CD4-positive, CD25-positive, alpha-beta regulatory T cell (primary cell): ENCODE measurements at regions not wholly inside any gene's neighbourhood (a gene's known extent, or its start where the extent isn't known, plus 50 kb on each side); places are given as distances from the start of the nearest gene placed in this dataset.

Experiments
- ATAC-seq, 2 donors: fragments of 150-1000 bp; cut with Tn5 transposase; one replicate each; pipeline ENCODE4 v1.10.0; 2021; ENCODE audit warnings: low read depth in 2 of 2, moderate number of reproducible peaks in 2 of 2, moderate library complexity in 1 of 2
- DNase-seq, 3 donors: peaks; one replicate each; pipeline versions ENCODE4 v3.0.0 to v3.0.0-alpha.2; 2012 to 2022; ENCODE audit warnings: mixed read lengths in 1 of 3
- H3K27ac ChIP-seq: one replicate; pipeline ENCODE4 v1.7.0; 2013; ENCODE audit warnings: mild to moderate bottlenecking, low read length; ENCODE audit not compliant: insufficient read depth, poor library complexity, severe bottlenecking
- H3K27me3 ChIP-seq: one replicate; pipeline ENCODE4 v1.7.0; 2013; ENCODE audit warnings: low read length; ENCODE audit not compliant: control insufficient read depth, insufficient read depth
- H3K36me3 ChIP-seq: one replicate; pipeline ENCODE4 v1.7.0; 2013; ENCODE audit warnings: mild to moderate bottlenecking, low read length, moderate library complexity; ENCODE audit not compliant: control insufficient read depth, insufficient read depth
- H3K4me1 ChIP-seq: 2 replicates; pipeline ENCODE4 v1.7.0; 2013; ENCODE audit warnings: mild to moderate bottlenecking, low read length; ENCODE audit not compliant: insufficient read depth, control insufficient read depth, poor library complexity, severe bottlenecking
- H3K4me3 ChIP-seq: one replicate; pipeline ENCODE4 v1.7.0; 2013; ENCODE audit warnings: low read depth, mild to moderate bottlenecking, low read length, moderate library complexity
- H3K9me3 ChIP-seq, 2 experiments: 1 replicate in 1 of 2; 2 replicates in 1 of 2; pipeline ENCODE4 v1.7.0; 2013; ENCODE audit warnings: low read length in 2 of 2, mild to moderate bottlenecking in 1 of 2, moderate library complexity in 1 of 2; ENCODE audit not compliant: control insufficient read depth in 2 of 2
- H3K27ac Mint-ChIP-seq, 3 donors: one replicate each; pipeline ENCODE4 v1.8.0; 2020 to 2022; ENCODE audit warnings: mild to moderate bottlenecking in 3 of 3, mixed read lengths in 3 of 3, moderate library complexity in 2 of 3
- H3K27me3 Mint-ChIP-seq: one replicate; pipeline ENCODE4 v1.8.0; 2022; ENCODE audit warnings: mild to moderate bottlenecking, mixed read lengths
- H3K36me3 Mint-ChIP-seq: one replicate; pipeline ENCODE4 v1.8.0; 2020; ENCODE audit warnings: mixed read lengths
- H3K4me1 Mint-ChIP-seq, 4 donors: one replicate each; pipeline ENCODE4 v1.8.0; 2020 to 2022; ENCODE audit warnings: mixed read lengths in 4 of 4, mild to moderate bottlenecking in 1 of 4
- H3K4me3 Mint-ChIP-seq, 4 donors: one replicate each; pipeline ENCODE4 v1.8.0; 2020 to 2022; ENCODE audit warnings: mild to moderate bottlenecking in 4 of 4, mixed read lengths in 4 of 4, moderate library complexity in 3 of 4
- H3K9me3 Mint-ChIP-seq, 7 donors: one replicate each; pipeline ENCODE4 v1.8.0; 2020 to 2022; ENCODE audit warnings: mixed read lengths in 7 of 7, mild to moderate bottlenecking in 3 of 7, moderate library complexity in 2 of 7

DNA sequence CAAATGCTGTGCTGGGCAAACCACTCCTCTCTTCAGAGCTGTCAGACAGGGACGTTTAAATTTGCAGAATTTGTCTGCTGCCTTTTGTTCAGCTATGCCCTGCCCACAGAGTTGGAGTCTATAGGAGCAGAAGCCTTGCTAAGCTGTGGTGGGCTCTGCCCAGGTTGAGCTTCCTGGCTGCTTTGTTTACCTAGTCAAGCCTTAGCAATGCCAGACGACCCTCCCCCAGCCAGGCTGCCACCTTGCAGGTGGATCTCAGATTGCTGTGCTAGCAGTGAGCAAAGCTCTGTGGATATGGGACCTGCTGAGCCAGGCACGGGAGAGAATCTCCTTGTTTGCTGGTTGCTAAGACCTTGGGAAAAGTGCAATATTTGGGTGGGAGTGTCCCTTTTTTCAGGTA is 314.9 kb downstream of the NNT start:
- no peak overlapping the region for H3K27ac Mint-ChIP-seq
- Histone ChIP-seq H3K27ac (no peak overlapping the region), H3K27me3 (no peaks in the 10 kb centered on the region), H3K4me1 (no peaks in the 10 kb centered on the region), H3K36me3 (no peaks in the 10 kb centered on the region), H3K4me3 (no peak overlapping the region), H3K9me3 (no peaks in the 10 kb centered on the region)
- ATAC-seq: no peak
- no peak overlapping the region for H3K4me3 Mint-ChIP-seq
- DNase-seq: no peak
- no peaks in the 10 kb centered on the region for H3K36me3 Mint-ChIP-seq
- H3K27me3 Mint-ChIP-seq: no peaks in the 10 kb centered on the region
- no peaks in the 10 kb centered on the region for H3K4me1 Mint-ChIP-seq
- H3K9me3 Mint-ChIP-seq: peaks cover 0 to 3% (median 0%) of the 10 kb centered on the region in 7 donors

DNA sequence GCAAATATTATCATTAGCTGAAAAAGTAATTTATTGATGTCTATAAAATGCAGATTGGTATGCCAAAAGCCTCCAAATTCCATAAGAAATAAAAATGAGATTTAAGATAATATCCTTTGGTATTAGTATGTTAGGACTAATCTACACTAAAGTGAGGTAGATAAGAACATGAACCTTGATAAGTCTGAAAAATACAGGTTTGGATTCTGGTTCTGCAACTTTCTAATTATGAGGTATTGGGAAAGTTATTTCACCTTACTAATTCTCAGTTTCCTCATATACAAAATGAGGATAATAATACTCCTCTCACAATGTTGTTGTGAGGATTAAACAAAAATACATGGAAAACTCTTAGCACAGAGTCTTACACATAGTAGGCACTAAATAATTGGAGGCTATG is 300.1 kb downstream of the NNT start:
- H3K36me3 Mint-ChIP-seq: no peaks in the 10 kb centered on the region
- H3K27ac Mint-ChIP-seq: no peak overlapping the region
- no peak overlapping the region for H3K4me3 Mint-ChIP-seq
- no peaks in the 10 kb centered on the region for H3K4me1 Mint-ChIP-seq
- ATAC-seq (no peak), DNase-seq (no peak)
- H3K27me3 ChIP-seq: no peaks in the 10 kb centered on the region
- no peaks in the 10 kb centered on the region for H3K4me1 ChIP-seq
- no peak overlapping the region for H3K27ac ChIP-seq
- no peaks in the 10 kb centered on the region for H3K36me3 ChIP-seq
- H3K4me3 ChIP-seq: no peak overlapping the region
- no peaks in the 10 kb centered on the region for H3K9me3 ChIP-seq
- H3K9me3 Mint-ChIP-seq: peaks cover 0 to 8% (median 2%) of the 10 kb centered on the region in 7 donors
- H3K27me3 Mint-ChIP-seq: no peaks in the 10 kb centered on the region

DNA sequence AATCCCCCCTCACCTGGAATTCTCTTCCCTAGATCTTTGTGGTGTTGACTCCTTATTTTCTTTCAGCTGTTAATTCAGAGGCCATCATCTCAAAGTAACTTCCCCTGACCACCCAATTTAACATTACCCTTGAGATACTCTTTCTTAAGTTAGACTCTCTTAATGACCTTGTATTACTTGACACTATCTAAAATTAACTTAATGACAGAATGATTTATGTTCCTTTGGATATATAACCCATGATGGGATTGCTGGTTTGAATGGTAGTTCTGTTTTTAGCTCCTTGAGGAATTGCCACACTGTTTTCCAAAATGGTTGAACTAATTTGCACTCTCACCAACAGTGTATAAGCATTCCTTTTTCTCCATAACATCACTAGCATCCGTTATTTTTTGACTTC is 298.0 kb downstream of the NNT start:
- no peak for ATAC-seq
- no peak for DNase-seq
- Histone ChIP-seq H3K27me3 (no peaks in the 10 kb centered on the region), H3K9me3 (no peaks in the 10 kb centered on the region), H3K4me1 (no peaks in the 10 kb centered on the region), H3K4me3 (no peak overlapping the region), H3K27ac (no peak overlapping the region), H3K36me3 (no peaks in the 10 kb centered on the region)
- no peaks in the 10 kb centered on the region for H3K36me3 Mint-ChIP-seq
- H3K27ac Mint-ChIP-seq: no peak overlapping the region
- no peaks in the 10 kb centered on the region for H3K27me3 Mint-ChIP-seq
- H3K4me3 Mint-ChIP-seq: no peak overlapping the region
- H3K4me1 Mint-ChIP-seq: no peaks in the 10 kb centered on the region
- H3K9me3 Mint-ChIP-seq: peaks cover 0 to 8% (median 2%) of the 10 kb centered on the region in 7 donors

DNA sequence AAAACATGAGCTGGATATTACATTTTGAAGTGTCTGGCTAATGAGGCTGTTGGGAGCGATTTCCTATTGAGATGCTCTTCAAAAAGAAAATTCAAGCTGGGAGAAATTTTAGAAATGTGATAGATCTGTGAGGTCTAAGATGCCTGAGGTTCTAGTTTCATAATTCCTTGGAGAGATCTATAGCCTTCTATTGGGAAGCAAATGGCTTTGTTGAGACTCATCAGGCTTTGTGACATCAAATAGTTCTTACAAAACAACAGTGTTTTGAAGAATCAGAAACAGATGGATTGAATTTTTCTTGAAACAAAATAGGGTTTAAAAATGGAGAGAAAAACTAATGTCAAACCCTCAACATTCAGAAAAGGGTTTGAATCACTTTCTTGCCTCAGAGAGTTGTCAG is 292.9 kb downstream of the NNT start:
- H3K4me1 ChIP-seq: no peaks in the 10 kb centered on the region
- H3K27me3 Mint-ChIP-seq: no peaks in the 10 kb centered on the region
- DNase-seq (no peak), ATAC-seq (no peak)
- H3K4me3 ChIP-seq: no peak overlapping the region
- H3K9me3 Mint-ChIP-seq: peaks cover 0 to 6% (median 1%) of the 10 kb centered on the region in 7 donors
- H3K27me3 ChIP-seq: no peaks in the 10 kb centered on the region
- H3K4me3 Mint-ChIP-seq: no peak overlapping the region
- no peaks in the 10 kb centered on the region for H3K9me3 ChIP-seq
- H3K4me1 Mint-ChIP-seq: no peaks in the 10 kb centered on the region
- no peak overlapping the region for H3K27ac Mint-ChIP-seq
- no peaks in the 10 kb centered on the region for H3K36me3 ChIP-seq
- no peak overlapping the region for H3K27ac ChIP-seq
- H3K36me3 Mint-ChIP-seq: no peaks in the 10 kb centered on the region

DNA sequence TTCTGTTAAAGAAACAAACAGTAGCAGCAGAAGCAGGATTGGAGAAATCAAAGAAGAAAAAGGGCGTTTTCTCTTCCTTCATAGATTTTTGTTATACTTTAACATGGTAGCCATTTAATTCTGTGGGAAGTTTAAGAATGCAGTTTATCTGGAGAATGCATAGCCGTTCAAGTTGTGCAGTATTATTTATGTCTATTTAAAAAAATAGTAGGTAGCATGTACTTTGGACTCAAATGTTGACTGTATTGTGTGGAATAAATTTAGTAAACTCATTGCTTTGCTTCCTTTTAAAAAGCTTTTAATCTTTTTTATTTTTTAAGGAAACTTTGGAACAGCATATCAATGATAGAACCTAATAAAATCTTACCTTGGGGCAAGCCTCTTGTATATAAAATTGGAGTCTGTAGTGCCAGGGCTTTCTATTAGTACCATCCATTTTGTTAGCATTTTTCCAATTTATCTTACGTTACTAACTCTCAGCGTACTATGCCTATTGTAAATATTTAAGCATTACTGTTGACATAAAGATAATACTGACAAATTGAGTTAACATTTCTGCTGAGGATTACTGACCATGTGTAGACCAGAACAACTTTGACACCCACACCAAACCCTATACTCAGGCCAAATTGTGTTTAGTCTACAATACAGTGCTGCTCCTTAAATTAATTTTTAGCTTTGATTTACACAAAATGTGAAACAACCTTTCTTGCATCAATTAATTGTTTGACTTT is 291.1 kb downstream of the NNT start:
- H3K36me3 Mint-ChIP-seq: no peaks in the 10 kb centered on the region
- Histone ChIP-seq H3K9me3 (no peaks in the 10 kb centered on the region), H3K4me3 (no peak overlapping the region), H3K27ac (no peak overlapping the region), H3K4me1 (no peaks in the 10 kb centered on the region), H3K36me3 (no peaks in the 10 kb centered on the region), H3K27me3 (no peaks in the 10 kb centered on the region)
- DNase-seq: no peak
- no peaks in the 10 kb centered on the region for H3K4me1 Mint-ChIP-seq
- no peak overlapping the region for H3K27ac Mint-ChIP-seq
- no peak for ATAC-seq
- no peaks in the 10 kb centered on the region for H3K27me3 Mint-ChIP-seq
- H3K4me3 Mint-ChIP-seq: no peak overlapping the region
- H3K9me3 Mint-ChIP-seq: peaks cover 0 to 5% (median 0%) of the 10 kb centered on the region in 7 donors

DNA sequence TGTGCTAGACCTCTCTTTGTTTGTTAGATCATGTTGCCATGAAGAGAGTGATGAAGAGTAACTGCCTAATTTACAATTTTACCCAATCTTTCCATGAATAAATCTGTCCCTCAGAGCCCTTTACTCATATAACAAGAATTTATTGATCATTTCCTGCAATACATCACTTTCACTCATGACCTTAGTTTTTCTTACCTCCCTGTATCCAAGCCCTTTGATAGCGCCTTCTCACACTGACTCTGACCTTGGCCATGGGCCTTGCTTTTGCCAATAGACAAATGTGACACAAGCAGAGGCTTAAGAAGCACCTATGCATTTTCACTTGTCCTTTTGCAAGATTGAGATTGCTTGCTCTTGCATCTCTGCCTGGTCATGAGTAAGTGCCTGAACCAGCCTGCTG is 288.1 kb downstream of the NNT start:
- ATAC-seq: no peak
- H3K27me3 Mint-ChIP-seq: no peaks in the 10 kb centered on the region
- no peaks in the 10 kb centered on the region for H3K4me1 Mint-ChIP-seq

DNA sequence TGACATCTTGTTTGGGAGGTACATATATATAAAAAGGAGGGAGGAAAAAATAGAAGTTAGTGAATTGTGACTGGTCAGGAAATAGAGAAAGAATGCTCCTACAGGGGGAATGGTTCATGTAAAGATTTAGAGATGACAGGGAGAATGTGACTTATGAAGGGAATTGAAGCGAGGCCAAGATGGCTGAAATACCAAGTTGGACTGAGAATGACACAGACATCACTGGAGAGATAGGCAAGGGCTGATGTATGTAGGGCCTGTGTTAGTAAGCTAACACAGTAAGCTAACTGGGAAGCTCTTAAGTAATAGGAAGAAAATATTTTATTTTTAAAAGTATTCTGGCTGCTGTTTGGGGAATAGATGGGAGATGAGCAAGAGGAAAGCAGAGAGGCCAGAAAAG is 286.3 kb downstream of the NNT start:
- ATAC-seq: no peak
- H3K4me1 Mint-ChIP-seq: no peaks in the 10 kb centered on the region
- peak overlapping the region in 1 of 3 donors; percentile 4 for H3K27ac Mint-ChIP-seq
- H3K4me1 ChIP-seq: no peaks in the 10 kb centered on the region
- no peaks in the 10 kb centered on the region for H3K27me3 ChIP-seq
- no peaks in the 10 kb centered on the region for H3K36me3 ChIP-seq
- H3K9me3 ChIP-seq: no peaks in the 10 kb centered on the region
- no peak overlapping the region for H3K4me3 ChIP-seq
- H3K9me3 Mint-ChIP-seq: peaks cover 0 to 9% (median 2%) of the 10 kb centered on the region in 7 donors
- H3K36me3 Mint-ChIP-seq: no peaks in the 10 kb centered on the region
- DNase-seq: no peak
- no peaks in the 10 kb centered on the region for H3K27me3 Mint-ChIP-seq
- H3K4me3 Mint-ChIP-seq: no peak overlapping the region
- no peak overlapping the region for H3K27ac ChIP-seq

More for the DNA sequence above, 288.1 kb downstream of the NNT start:
- no peak for DNase-seq
- H3K9me3 Mint-ChIP-seq: peaks cover 0 to 9% (median 2%) of the 10 kb centered on the region in 7 donors
- H3K27ac Mint-ChIP-seq: no peak overlapping the region
- Histone ChIP-seq H3K9me3 (no peaks in the 10 kb centered on the region), H3K27me3 (no peaks in the 10 kb centered on the region), H3K4me1 (no peaks in the 10 kb centered on the region), H3K36me3 (no peaks in the 10 kb centered on the region), H3K27ac (no peak overlapping the region), H3K4me3 (no peak overlapping the region)
- no peak overlapping the region for H3K4me3 Mint-ChIP-seq
- H3K36me3 Mint-ChIP-seq: no peaks in the 10 kb centered on the region

DNA sequence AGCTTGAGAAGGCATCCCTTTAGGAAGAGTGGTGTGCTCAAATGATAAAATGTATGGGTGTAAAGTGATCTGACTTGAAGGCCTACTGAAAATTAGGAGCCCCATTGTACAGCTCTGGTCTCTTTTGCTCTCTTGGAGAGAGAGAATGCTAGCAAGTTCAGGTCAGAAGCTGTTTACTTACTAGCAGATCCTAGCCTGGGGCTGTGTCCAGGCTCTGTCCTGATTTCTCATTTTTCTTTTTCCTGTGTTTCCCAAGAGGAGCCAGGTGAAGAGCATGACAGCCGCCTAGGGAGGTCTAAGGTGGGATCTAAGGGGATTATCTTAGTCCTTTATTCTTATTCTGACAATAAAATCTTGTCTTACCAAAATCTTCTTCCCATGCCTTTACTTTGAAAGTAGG is 272.8 kb downstream of the NNT start:
- H3K36me3 ChIP-seq: no peaks in the 10 kb centered on the region
- Mint-ChIP-seq H3K27ac (no peak overlapping the region), H3K27me3 (no peaks in the 10 kb centered on the region), H3K36me3 (no peaks in the 10 kb centered on the region), H3K4me1 (no peaks in the 10 kb centered on the region), H3K4me3 (no peak overlapping the region), H3K9me3 (no peaks in the 10 kb centered on the region)
- ATAC-seq (no peak), DNase-seq (no peak)
- H3K9me3 ChIP-seq: no peaks in the 10 kb centered on the region
- no peaks in the 10 kb centered on the region for H3K4me1 ChIP-seq
- no peak overlapping the region for H3K4me3 ChIP-seq
- H3K27me3 ChIP-seq: no peaks in the 10 kb centered on the region
- H3K27ac ChIP-seq: no peak overlapping the region
